HG03442 (cell line): ENCODE measurements at regions not wholly inside any gene's neighbourhood (a gene's known extent, or its start where the extent isn't known, plus 50 kb on each side); places are given as distances from the start of the nearest gene placed in this dataset.

Source experiments
- ATAC-seq: cut with Tn5 transposase; IDR thresholded peaks from one replicate; pipeline ENCODE4 v1.9.1; 2021; ENCODE audit warnings: mild to moderate bottlenecking, moderate library complexity; ENCODE audit not compliant: unreplicated experiment

GRCh38 chr12:92337128-92337527 is 191.5 kb upstream of the BTG1 start:
- ATAC-seq, result no peak

DNA sequence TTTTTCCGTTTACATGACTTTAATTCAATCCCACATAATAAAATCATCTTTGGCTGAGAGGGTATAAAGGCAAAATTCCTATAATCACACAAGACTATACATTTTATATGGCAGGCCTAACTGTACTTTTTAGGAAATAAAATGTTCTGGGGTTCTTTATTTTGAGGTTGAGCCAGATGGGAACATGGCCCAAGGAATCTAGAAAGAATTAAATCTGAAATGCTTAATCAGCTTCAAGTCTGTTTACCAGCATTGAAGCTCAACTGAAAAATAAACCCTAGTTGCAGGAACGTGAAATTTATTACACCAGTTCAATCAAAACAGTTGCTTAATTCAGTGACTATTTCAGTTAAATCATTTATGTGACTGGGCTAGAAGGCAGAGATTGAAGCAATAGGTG is 191.0 kb upstream of the BTG1 start:
- no peak for ATAC-seq

GRCh38 chr12:92335831-92336230 is 190.2 kb upstream of the BTG1 start:
- ATAC-seq, result no peak

- no peak for ATAC-seq
Measured at GRCh38 chr12:92334552-92334951, 188.9 kb upstream of the BTG1 start.

DNA sequence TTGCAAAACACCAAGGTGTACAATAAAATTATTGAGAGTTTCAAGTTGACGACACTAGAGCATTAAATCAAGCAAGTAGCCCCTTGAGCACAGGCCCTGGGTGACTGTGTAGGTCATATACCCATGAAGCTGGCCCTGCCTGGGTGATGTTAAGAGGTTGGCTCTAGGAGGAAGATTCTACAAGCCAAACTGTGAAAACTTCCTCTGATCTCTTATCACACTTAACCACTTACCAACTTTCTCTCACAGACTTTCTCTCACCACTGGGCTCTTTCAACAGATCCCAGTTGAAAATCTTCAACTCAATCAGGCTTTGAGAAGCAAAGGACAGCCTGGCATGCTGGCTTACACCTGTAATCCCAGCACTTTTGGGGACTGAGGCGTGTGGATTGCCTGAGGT is 186.9 kb upstream of the BTG1 start:
- no peak for ATAC-seq

DNA sequence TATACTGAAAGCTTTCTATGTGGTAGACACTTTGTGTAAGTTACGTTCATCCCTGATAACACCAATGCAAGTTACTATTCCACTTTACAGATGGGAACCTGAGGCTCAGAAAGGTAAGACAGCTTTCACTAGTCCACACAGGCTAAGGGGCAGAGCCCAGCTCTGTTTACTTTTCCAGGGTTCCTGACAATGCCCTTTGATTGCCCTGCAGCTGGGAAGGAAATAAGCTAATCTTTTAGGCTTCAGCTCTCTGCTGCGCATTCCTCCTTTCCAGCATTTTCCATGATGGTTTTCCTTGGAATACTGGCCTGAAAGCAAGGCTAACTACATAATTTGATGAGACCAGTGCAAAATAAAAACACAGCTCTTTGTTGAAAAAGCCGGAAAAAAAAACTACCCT is 185.7 kb upstream of the BTG1 start:
- ATAC-seq, result no peak

DNA sequence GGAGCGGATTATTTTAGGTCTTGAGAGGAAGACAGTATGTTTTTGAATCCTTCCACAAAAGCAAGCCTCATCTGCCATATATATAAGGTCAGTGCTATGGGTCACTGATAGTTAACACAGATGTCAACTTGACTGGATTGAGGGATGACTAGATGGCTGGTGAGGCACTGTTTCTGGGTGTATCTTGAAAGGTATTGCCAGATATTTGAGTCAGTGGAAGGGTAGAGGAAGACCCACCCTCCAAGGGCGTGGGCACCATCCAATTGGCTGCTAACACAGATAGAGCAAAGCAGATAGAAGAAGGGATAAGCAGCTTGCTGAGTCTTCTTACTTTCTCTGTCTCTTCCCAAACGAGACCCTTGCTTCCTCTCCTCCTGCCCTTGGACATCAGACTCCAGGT is 185.0 kb upstream of the BTG1 start:
- no peak for ATAC-seq

DNA sequence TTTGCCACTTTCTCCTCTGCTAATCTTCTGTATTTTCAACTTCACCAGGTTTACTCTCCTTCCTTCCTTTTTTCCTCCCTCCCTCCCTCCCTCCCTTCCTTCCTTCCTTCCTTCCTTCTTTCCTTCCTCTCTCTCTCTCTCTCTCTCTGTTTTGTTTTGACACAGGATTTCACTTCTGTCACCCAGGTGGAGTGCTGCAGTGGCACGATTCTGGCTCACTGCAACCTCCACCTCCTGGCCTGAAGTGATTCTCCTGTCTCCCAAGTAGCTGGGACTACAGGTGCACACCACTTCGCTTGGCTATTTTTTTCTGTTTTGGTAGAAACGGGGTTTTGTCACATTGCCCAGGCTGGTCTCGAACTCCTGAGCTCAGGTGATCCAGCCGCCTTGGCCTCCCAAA is 181.2 kb upstream of the BTG1 start:
- ATAC-seq, result no peak

DNA sequence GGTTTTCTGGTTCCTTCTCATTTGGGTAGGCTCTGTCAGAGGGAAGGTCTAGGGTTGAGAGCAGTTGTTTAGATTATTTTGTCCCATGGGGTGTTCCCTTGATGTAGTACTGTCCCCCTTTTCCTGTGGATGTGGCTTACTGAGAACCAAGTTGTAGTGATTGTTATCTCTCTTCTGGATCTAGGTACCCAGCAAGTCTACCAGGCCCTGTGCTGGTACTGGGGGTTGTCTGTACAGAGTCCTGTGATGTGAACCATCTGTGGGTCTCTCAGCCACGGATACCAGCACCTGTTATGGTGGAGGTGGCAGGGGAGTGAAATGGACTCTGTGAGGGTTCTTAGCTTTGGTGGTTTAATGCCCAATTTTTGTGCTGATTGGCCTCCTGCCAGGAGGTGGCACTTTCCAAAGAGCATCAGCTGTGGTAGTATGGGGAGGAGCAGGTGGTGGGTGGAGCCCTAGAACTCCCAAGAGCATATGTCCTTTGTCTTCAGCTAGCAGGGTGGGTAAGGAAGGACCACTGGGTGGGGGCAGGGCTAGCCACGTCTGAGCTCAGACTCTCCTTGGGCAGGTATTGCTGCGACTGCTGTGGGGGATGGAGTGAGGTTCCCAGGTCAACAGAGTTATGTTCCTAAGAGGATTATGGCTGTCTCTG is 179.3 kb upstream of the BTG1 start:
- ATAC-seq, result no peak

GRCh38 chr12:92312463-92312964 is 166.9 kb upstream of the BTG1 start:
- ATAC-seq, result no peak

DNA sequence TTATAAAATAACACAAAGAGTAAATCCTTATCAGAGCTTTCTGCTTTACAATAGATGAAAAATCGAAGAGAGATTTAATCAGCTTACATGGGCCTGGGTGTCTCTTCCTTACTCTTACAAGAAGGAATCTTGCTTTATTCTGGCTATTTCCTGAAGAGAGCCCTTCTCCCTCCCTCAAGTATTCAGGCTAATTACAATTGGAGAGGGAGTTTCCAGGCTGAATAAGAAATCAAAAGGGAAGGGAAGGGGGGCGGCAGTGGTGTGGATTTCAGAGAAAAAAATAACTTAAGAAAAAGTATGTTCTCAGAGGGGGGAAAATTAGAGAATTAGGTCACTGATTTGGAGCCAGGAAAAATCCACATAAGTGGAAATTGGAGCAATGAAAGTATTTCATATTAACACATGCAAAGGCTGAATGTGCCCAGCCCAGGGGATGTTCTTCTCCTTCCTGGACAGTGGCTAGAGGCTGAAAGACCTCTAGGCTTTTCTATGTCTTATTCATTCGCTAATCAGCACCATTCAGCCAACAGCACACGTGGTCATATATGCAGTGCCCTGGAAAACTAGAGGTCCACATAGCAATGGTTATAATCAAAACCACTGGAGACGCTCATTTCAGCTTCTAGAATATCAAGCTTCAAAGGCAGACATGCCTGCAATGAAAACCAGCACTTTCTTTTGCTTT is 158.9 kb upstream of the BTG1 start:
- ATAC-seq, result no peak

DNA sequence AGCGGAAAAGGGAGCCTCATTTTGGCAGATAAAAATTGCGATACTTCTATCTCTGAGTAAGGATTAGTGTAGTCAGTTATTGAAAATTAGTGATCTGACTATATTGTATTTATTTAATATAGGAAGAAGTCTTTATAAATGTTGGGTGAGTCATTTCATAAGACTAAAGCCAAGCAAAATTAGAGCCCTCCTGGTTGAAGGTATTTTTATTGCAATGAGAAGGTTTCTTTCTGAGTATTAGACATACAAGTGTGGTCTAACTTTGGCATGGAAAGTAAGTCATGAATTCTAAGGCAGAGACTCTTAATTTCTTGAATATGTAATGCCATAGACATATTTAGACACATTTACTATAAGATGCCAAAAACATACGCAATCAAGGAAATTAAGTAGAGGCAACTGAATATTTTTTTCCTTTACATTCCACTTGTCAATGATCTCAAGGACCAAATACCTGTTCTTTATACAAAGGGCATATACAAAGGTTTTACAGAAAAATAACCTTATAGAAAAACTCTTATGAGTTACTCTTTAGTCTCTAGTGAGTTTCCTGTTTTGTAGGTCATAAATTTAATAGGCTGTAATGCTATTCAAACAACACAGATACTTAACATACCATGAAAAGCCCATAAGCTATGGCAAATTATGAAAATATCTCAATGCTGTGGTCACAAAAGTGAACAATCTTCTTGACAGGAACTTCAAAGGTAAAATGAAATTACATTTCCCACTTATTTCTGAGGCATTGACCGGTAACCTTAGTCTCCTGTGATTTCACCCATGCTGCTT is 156.6 kb upstream of the BTG1 start:
- ATAC-seq, result no peak

GRCh38 chr12:92301356-92301755 is 155.7 kb upstream of the BTG1 start:
- no peak for ATAC-seq

DNA sequence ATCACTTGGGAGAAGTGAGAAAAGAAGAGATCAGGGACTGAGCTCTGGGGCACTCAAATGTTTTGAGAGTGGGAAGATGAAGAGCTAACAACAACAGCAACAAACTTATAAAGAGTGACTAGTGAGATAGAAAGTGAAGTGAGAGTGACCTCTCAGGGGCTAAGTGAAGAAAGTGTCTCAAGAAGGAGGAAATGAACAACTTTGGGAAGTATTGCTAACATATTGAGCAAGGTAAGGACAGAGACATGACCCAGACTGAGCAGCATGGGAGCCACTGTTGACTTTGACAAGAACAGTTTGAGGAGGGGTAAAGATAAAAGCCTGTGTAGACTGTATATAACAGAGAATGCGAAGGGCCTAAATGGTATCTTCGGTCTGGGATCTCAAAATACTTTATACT is 155.1 kb upstream of the BTG1 start:
- ATAC-seq, result no peak

DNA sequence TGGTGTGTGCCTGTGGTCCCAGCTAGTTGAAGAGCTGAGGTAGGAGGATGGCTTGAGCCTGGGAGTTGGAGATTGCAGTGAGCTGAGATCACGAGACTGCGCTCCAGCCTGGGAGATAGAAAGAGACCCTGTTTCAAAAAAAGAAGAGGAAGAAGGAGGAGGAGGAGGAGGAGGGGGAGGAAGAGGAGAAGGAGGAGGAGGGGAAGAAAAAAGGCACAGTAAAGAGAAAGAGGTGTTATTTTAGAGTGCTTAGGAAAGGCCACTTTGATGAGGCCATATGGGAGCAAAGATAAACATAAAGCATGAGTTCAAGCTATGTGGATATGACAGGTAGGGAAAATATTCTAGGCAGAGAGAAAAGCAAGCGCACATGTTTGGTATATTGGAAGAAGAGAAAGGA is 154.1 kb upstream of the BTG1 start:
- ATAC-seq, result no peak

DNA sequence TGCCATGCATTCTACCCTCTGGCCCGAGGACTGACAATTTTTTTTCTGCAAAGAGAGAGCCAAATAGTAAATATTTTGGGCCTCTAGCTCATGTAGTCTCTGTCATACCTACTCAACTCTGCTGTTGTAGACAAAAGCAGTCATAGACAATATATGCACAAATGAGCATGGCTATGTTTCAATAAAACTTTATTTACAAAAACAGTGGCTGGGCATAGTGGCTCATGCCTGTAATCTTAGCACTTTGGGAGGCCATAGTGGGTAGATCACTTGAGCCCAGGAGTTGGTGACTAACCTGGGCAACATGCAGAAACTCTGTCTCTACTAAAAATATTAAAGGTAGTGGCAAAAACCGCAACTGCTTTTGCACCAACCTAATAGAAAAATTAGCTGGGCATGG is 153.7 kb upstream of the BTG1 start:
- ATAC-seq, result no peak

- ATAC-seq, result peak; percentile 64
Measured at GRCh38 chr12:92297932-92298696, 152.5 kb upstream of the BTG1 start.

DNA sequence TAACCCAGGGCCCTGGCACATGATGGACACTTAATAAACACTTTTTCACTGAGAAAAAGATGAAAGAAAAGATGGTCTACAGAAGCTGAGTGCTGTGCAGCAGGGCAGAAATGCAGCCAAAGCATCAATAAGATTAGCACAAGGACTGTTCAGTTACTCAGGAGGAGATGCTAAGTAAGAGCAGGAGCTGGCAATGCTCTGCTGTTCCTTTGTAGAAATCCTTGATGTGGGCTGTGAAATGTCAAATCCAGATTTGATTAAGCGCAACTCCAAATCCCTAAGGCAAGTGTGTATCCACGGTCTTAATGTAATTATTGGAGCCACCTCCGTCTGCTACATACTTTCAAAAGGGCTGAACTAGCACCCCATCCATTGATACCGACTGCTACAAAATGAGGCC is 151.8 kb upstream of the BTG1 start:
- ATAC-seq, result no peak

- ATAC-seq, result no peak
Measured at GRCh38 chr12:92295523-92295922, 149.9 kb upstream of the BTG1 start.

DNA sequence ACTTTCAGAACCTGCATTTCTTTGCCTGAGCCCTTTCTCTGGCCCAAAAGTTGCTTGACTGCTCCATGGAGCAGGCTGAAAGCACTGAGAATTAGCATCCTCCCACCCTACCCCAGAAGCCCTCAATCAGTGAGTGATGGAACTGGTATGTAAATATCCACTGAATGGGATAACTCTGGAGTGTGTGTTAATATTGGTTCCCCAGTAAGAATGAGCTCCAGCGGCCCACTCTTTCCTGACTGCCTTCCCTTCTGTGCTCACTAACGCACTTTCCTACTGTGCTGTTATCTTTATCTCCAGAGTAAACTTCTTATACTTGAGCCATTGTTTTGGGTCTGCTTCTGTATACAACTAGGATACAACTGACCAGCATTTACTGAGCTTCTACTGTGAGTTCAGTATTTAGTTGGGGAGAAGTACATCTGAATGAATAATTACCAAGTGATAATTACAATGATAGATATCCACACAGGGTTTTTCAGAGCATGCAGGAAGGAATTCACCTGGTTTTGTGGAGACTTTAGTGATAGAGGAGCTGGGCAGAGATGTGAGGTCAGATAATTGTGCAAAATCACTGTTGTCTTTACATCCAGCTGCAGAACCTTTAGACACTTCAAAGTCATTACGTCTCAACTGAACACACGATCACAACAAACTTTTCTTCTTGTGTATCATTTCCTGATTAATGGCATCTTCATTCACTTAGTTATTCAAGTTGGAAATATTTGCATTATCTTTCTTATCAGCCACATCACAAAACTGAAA is 149.2 kb upstream of the BTG1 start:
- ATAC-seq, result no peak
